GM23248 (cell line): ENCODE measurements at regions not wholly inside any gene's neighbourhood (a gene's known extent, or its start where the extent isn't known, plus 50 kb on each side); places are given as distances from the start of the nearest gene placed in this dataset.

Source experiments
- EZH2 ChIP-seq: fragments of 200-600 bp; sonication (generic); IDR thresholded peaks from 2 replicates; pipeline ENCODE4 v1.6.1; 2018; ENCODE audit warnings: antibody characterized with exemption, mild to moderate bottlenecking; ENCODE audit not compliant: insufficient read depth, poor library complexity, severe bottlenecking
- EZH2phosphoT487 ChIP-seq: fragments of 200-600 bp; sonication (generic); IDR thresholded peaks from 2 replicates; pipeline ENCODE4 v1.6.1; 2018; ENCODE audit warnings: antibody characterized with exemption, moderate library complexity, mild to moderate bottlenecking, low read depth; ENCODE audit not compliant: insufficient read depth

DNA sequence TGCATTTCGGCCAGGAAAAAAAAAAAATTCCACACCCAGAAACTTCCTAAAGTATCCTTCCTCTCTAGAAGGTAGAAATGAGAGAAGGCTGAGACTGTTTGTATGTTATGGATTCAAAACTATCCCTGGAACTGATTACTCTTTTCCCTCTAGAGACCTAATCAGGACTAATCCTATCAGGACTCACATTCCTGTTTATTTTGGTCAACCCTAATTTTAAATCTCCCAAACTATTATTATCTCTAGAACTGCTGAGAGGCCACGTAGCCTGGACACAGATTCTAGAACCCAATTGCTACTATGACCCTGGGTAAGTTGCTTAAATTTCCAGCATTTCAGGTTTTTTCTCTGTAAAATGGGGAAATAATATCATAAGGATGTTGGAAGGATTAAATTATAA is 346.8 kb upstream of the MEOX2 start:
- no peak for TF ChIP-seq EZH2
- TF ChIP-seq EZH2phosphoT487: no peak
